ENCODE measurements at regions not wholly inside any gene's neighbourhood (a gene's known extent, or its start where the extent isn't known, plus 50 kb on each side); places are given as distances from the start of the nearest gene placed in this dataset.

DNA sequence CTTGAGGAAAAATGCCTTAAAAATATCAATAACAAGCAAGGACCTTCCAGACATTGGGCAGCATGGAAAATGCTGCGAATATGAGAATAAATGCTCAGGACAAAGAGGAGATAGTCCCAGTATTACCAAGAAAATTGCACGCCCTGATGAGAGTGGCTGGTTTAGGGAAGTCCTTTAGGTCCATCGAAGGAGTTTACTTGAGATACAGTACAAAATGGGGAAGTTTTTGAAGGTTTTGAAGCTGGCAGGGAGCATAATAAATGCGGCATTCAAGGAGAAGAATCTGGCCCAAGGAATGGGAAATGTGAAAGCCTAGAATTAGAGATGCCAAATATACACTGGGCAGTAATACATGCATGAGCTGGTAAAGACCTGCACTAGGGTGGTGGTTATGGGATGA, 90.2 kb upstream of the SPATS2L start:
- no peak overlapping the region for H3K4me3 ChIP-seq
- TF ChIP-seq POLR2AphosphoS5 (IDR thresholded peaks at IDR 0.05) (no peak), POLR2A (IDR thresholded peaks at IDR 0.05) (no peak)
- TF ChIP-seq, protein P1, sequence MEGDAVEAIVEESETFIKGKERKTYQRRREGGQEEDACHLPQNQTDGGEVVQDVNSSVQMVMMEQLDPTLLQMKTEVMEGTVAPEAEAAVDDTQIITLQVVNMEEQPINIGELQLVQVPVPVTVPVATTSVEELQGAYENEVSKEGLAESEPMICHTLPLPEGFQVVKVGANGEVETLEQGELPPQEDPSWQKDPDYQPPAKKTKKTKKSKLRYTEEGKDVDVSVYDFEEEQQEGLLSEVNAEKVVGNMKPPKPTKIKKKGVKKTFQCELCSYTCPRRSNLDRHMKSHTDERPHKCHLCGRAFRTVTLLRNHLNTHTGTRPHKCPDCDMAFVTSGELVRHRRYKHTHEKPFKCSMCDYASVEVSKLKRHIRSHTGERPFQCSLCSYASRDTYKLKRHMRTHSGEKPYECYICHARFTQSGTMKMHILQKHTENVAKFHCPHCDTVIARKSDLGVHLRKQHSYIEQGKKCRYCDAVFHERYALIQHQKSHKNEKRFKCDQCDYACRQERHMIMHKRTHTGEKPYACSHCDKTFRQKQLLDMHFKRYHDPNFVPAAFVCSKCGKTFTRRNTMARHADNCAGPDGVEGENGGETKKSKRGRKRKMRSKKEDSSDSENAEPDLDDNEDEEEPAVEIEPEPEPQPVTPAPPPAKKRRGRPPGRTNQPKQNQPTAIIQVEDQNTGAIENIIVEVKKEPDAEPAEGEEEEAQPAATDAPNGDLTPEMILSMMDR (IDR thresholded peaks at IDR 0.05 in 8 of 11, conservative IDR thresholded peaks at IDR 0.05 in 3 of 11) = no peak
- H3K27me3 ChIP-seq (replicated peaks in 1 of 7) = peaks cover 0 to 13% (median 0%) of the 10 kb centered on the region in 7 donors
- no peak for DNase-seq
- no peaks in the 10 kb centered on the region for H3K4me1 ChIP-seq
- H3K27ac ChIP-seq = no peak overlapping the region
- 55 to 70% (median 61%) methylated on average over 4 of the region's 4 CpGs for WGBS, 5 donors
- no peaks in the 10 kb centered on the region for H3K36me3 ChIP-seq
- intact Hi-C loops (cut with DNase I; ENCODE audit: low total_unique reads) = no loop called here
- no peaks in the 10 kb centered on the region for H3K9me3 ChIP-seq

DNA sequence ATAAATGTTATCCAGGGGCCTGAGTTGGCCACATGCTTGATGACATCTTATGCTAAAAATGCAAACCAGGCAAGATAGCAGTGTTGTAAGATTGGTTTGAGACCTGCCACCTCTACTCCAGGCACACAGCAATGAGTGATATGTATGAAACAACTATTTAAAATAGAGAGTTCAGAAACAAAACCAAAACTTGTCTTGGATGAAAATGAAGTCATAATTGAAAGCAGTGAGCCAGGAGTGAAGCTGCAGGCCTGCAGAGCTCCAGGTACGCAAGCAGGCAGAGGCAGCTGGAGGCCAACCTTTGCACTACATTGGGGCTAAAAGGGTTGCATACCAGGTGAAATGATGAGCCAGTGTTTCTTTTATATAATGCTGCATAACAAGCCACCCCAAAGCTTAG, 89.2 kb upstream of the SPATS2L start:
- Histone ChIP-seq H3K9me3 (no peaks in the 10 kb centered on the region), H3K36me3 (no peaks in the 10 kb centered on the region), H3K27ac (no peak overlapping the region), H3K27me3 (replicated peaks in 1 of 7) (peaks cover 0 to 7% (median 0%) of the 10 kb centered on the region in 7 donors), H3K4me3 (no peak overlapping the region), H3K4me1 (no peaks in the 10 kb centered on the region)
- no peak for DNase-seq
- WGBS, 5 donors = 70 to 100% (median 100%) methylated on average over 1 of the region's 1 CpG
- intact Hi-C loops (cut with DNase I; ENCODE audit: low total_unique reads) = no loop called here
- TF ChIP-seq, protein P1 (IDR thresholded peaks at IDR 0.05 in 8 of 11, conservative IDR thresholded peaks at IDR 0.05 in 3 of 11) = no peak
- no peak for TF ChIP-seq POLR2AphosphoS5 (IDR thresholded peaks at IDR 0.05)
- no peak for TF ChIP-seq POLR2A (IDR thresholded peaks at IDR 0.05)

DNA sequence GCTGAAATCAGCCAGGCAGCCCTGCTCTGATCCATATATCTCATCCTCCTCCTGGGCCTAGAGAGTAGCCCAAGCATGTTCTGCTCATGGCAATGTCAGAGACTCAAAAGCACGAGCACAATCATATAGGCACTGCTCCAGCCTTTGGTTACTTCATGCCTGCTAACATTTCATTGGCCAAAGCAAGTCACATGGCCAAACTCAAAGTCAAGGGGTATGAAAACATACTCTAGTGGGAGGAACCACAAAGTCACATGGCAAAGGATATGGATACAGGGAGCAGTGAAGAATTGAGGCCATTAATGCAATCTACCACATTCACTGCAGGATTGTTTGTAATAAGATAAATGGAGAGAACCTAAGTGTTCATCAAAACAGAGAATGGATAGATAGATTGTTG, 87.8 kb upstream of the SPATS2L start:
- Histone ChIP-seq H3K4me3 (no peak overlapping the region), H3K27ac (no peak overlapping the region), H3K4me1 (no peaks in the 10 kb centered on the region), H3K9me3 (no peaks in the 10 kb centered on the region), H3K36me3 (no peaks in the 10 kb centered on the region), H3K27me3 (replicated peaks in 1 of 7) (no peaks in the 10 kb centered on the region)
- WGBS, 5 donors = 86 to 100% (median 96%) methylated on average over 1 of the region's 1 CpG
- TF ChIP-seq, protein P1 (IDR thresholded peaks at IDR 0.05 in 8 of 11, conservative IDR thresholded peaks at IDR 0.05 in 3 of 11) = no peak
- TF ChIP-seq POLR2AphosphoS5 (IDR thresholded peaks at IDR 0.05) (no peak), POLR2A (IDR thresholded peaks at IDR 0.05) (no peak)
- DNase-seq = no peak
- intact Hi-C loops (cut with DNase I; ENCODE audit: low total_unique reads) = no loop called here

DNA sequence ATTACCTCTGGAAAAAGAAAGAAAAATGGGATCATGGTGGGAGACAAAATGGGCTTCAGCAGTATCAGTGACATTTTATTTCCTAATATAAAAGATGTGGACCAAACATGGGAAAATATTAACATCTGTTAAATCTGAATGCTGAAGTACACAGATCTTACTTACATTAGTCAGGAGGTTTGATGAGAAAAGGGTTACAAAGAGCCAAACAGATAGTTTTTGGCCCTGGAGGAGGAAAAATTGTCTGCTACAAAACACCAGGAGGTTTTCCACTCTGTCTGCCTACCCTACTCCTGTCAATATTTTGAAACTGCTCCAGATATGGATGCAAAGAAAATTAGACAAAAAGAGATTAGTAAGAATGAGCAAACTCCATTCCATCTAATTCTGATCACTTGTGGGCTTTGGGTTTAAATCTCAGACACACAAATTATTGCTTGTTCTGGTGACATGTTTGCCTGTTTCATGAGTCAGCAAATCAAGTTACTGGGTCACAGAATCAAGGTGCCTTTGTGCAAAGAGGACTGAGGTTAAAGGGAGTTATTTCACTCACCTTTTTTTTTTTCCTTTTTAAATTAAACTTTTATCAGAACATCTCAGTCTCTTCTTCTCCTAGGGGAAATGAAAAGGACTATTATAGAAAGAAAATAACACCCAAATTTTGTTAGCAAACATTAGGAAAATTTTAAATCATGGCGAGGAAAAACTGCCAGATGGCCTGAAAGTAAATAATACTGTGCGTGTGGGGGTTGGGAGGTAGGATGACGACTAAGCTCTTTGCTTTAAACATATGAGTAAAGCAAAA, 87.0 kb upstream of the SPATS2L start:
- Histone ChIP-seq H3K36me3 (no peaks in the 10 kb centered on the region), H3K27me3 (replicated peaks in 1 of 7) (no peaks in the 10 kb centered on the region), H3K9me3 (no peaks in the 10 kb centered on the region), H3K4me1 (no peaks in the 10 kb centered on the region), H3K27ac (no peak overlapping the region), H3K4me3 (no peak overlapping the region)
- TF ChIP-seq POLR2A (IDR thresholded peaks at IDR 0.05) (no peak), POLR2AphosphoS5 (IDR thresholded peaks at IDR 0.05) (no peak)
- TF ChIP-seq, protein P1 (IDR thresholded peaks at IDR 0.05 in 8 of 11, conservative IDR thresholded peaks at IDR 0.05 in 3 of 11) = no peak
- no peak for DNase-seq
- 78 to 88% (median 83%) methylated on average over 3 of the region's 3 CpGs for WGBS, 5 donors
- intact Hi-C loops (cut with DNase I; ENCODE audit: low total_unique reads) = no loop called here

Data from spleen (tissue), 11 donors.